HCT116 (cell line): ENCODE measurements at regions not wholly inside any gene's neighbourhood (a gene's known extent, or its start where the extent isn't known, plus 50 kb on each side); places are given as distances from the start of the nearest gene placed in this dataset.

ENCODE experiments used
- ATAC-seq: fragments of 200-7000 bp; cut with Tn5 transposase; 2 replicates; pipeline ENCODE4 v1.9.1; 2020; ENCODE audit warnings: mild to moderate bottlenecking, moderate library complexity
- BruUV-seq: library from RNA; stranded (reverse); fragments of 400-500 nt; replicated peaks from 2 replicates; lab custom pipeline; 2021; lab: Mats Ljungman, UMichigan
- CTCF ChIA-PET: fragments of 300-600 bp; sonication (Branson Sonifier 250); formaldehyde crosslinking; loops from one replicate; lab custom pipeline; 2021; ENCODE audit warnings: antibody characterized with exemption; lab: Charles Lee
- POLR2A ChIA-PET: fragments of 300-600, 350-600 bp; sonication (Branson Sonifier 250); formaldehyde crosslinking; loops from one replicate; lab custom pipeline; 2021; ENCODE audit warnings: antibody characterized with exemption; lab: Charles Lee
- RAD21 ChIA-PET, 2 experiments: fragments of 300-600 bp; sonication (Branson Sonifier 250); formaldehyde crosslinking; loops; one replicate each; lab custom pipeline; 2023; ENCODE audit warnings: low total read pairs in 2 of 2; ENCODE audit not compliant: uncharacterized antibody in 2 of 2, unreplicated experiment in 2 of 2, low non-redundant PET in 1 of 2; lab: Charles Lee
- DNase-seq: peaks from one replicate; pipeline ENCODE4 v3.0.0-alpha.2; 2010; ENCODE audit warnings: low read depth, low spot score
- H2AFZ ChIP-seq: fragments of 200-600 bp; shearing (Covaris generic), sonication (generic); 2 replicates; pipeline ENCODE4 v1.6.1; 2017; ENCODE audit warnings: low read depth, mixed run types, mixed read lengths, antibody characterized with exemption, low read length; ENCODE audit not compliant: poor library complexity, severe bottlenecking
- H3K27ac ChIP-seq: 2 replicates; pipeline ENCODE4 v1.5.1; 2012; ENCODE audit warnings: low read depth, low read length
- H3K27me3 ChIP-seq: fragments of 200-600 bp; sonication (generic); 2 replicates; pipeline ENCODE4 v1.6.1; 2016; ENCODE audit warnings: mixed run types, low read length, mixed read lengths; ENCODE audit not compliant: insufficient read depth
- H3K36me3 ChIP-seq, 2 experiments: fragments of 200-500 bp in 1 of 2; fragments of 200-600 bp in 1 of 2; sonication (Bioruptor generic) in 1 of 2; sonication (generic) in 1 of 2; 2 replicates each; pipeline versions ENCODE4 v1.5.1 to v1.6.1; 2014 to 2016; ENCODE audit warnings: low read length in 2 of 2, inconsistent platforms in 1 of 2, mixed read lengths in 1 of 2, mixed run types in 1 of 2; ENCODE audit not compliant: insufficient read depth in 2 of 2, control insufficient read depth in 1 of 2
- H3K4me1 ChIP-seq, 2 experiments: fragments of 200-600 bp in 1 of 2; sonication (generic) in 1 of 2; 2 replicates each; pipeline versions ENCODE4 v1.5.1 to v1.6.1; 2012 to 2017; ENCODE audit warnings: low read length in 2 of 2, inconsistent platforms in 1 of 2, mild to moderate bottlenecking in 1 of 2, mixed read lengths in 1 of 2, mixed run types in 1 of 2, moderate library complexity in 1 of 2; ENCODE audit not compliant: insufficient read depth in 2 of 2, control insufficient read depth in 1 of 2
- H3K4me2 ChIP-seq: fragments of 200-600 bp; sonication (generic); 2 replicates; pipeline ENCODE4 v1.6.1; 2017; ENCODE audit warnings: mixed run types, low read length, mixed read lengths
- H3K4me3 ChIP-seq, 2 experiments: fragments of 200-600 bp in 1 of 2; sonication (generic) in 1 of 2; replicated peaks in 1 of 2; 2 replicates each; pipeline ENCODE4 v1.5.1; 2011 to 2016; ENCODE audit warnings: low read length in 2 of 2, control low read depth in 1 of 2, low read depth in 1 of 2, mild to moderate bottlenecking in 1 of 2, mixed read lengths in 1 of 2, mixed run types in 1 of 2
- H3K79me2 ChIP-seq: fragments of 200-600 bp; sonication (generic); 2 replicates; pipeline ENCODE4 v1.6.1; 2017; ENCODE audit warnings: mild to moderate bottlenecking, mixed run types, low read length, moderate library complexity, mixed read lengths; ENCODE audit not compliant: insufficient read depth
- H3K9ac ChIP-seq: fragments of 200-600 bp; sonication (generic); 2 replicates; pipeline ENCODE4 v1.6.1; 2016; ENCODE audit warnings: low read length, mixed read lengths
- H3K9me2 ChIP-seq: fragments of 200-600 bp; sonication (generic), shearing (Covaris generic); 2 replicates; pipeline ENCODE4 v1.6.1; 2017; ENCODE audit warnings: mixed run types, mild to moderate bottlenecking, moderate library complexity; ENCODE audit not compliant: insufficient read depth
- H3K9me3 ChIP-seq, 2 experiments: fragments of 200-500 bp in 1 of 2; fragments of 200-600 bp in 1 of 2; sonication (Bioruptor generic) in 1 of 2; sonication (generic) in 1 of 2; 2 replicates each; pipeline ENCODE4 v1.6.1; 2014 to 2017; ENCODE audit warnings: low read length in 2 of 2, mixed read lengths in 2 of 2, inconsistent platforms in 1 of 2, low read depth in 1 of 2, mild to moderate bottlenecking in 1 of 2, mixed run types in 1 of 2, moderate library complexity in 1 of 2; ENCODE audit not compliant: control insufficient read depth in 1 of 2, insufficient read depth in 1 of 2
- H4K20me1 ChIP-seq: fragments of 200-600 bp; sonication (generic), shearing (Covaris generic); 2 replicates; pipeline ENCODE4 v1.6.1; 2017; ENCODE audit warnings: mixed run types, mild to moderate bottlenecking, moderate library complexity; ENCODE audit not compliant: insufficient read depth
- CTCF ChIP-seq, 3 experiments: fragments of 200-600 bp in 1 of 3; sonication (generic) in 1 of 3; IDR thresholded peaks in 2 of 3; conservative IDR thresholded peaks in 1 of 3; 2 replicates each; pipeline ENCODE4 v1.5.1; 2012 to 2017; ENCODE audit warnings: low read depth in 2 of 3, low read length in 2 of 3, antibody characterized with exemption in 1 of 3, borderline replicate concordance in 1 of 3, control low read depth in 1 of 3, mild to moderate bottlenecking in 1 of 3, mixed read lengths in 1 of 3, mixed run types in 1 of 3, moderate library complexity in 1 of 3; ENCODE audit not compliant: insufficient read depth in 1 of 3
- TCF7L2 ChIP-seq: IDR thresholded peaks from 2 replicates; pipeline ENCODE4 v1.7.0; 2011; ENCODE audit warnings: borderline replicate concordance, inconsistent platforms; ENCODE audit not compliant: insufficient read depth, insufficient read length; ENCODE audit errors: extremely low read depth
- ZFX ChIP-seq: fragments of 450-650 bp; IDR thresholded peaks from 2 replicates; pipeline ENCODE4 v1.6.1; 2017
- intact Hi-C: fragments of 100-400 bp; cut with micrococcal nuclease; formaldehyde crosslinking; loops from 2 replicates; pipeline ENCODE4 v1.10.0; 2022

- Histone ChIP-seq H3K36me3 (no peaks in the 10 kb centered on the region), H3K9ac (no peak overlapping the region), H3K27me3 (no peaks in the 10 kb centered on the region), H3K4me3 (no peak overlapping the region), H3K9me3 (no peaks in the 10 kb centered on the region), H3K9me2 (no peaks in the 10 kb centered on the region), H3K27ac (no peak overlapping the region), H4K20me1 (no peaks in the 10 kb centered on the region), H2AFZ (no peak overlapping the region), H3K4me2 (no peak overlapping the region), H3K79me2 (no peaks in the 10 kb centered on the region), H3K4me1 (no peaks in the 10 kb centered on the region)
- ATAC-seq (no peak), DNase-seq (no peak)
- intact Hi-C loops: loop anchor here (10.0 kb wide), 1 partner anchor 372 kb away; no protein-coding TSS in a partner anchor
- no peak for TF ChIP-seq TCF7L2
- ChIA-PET CTCF (no interaction called here), RAD21 (no interaction called here), POLR2A (no interaction called here)
- no TSS peak for BruUV-seq
Measured at GRCh38 chr12:45547132-45547531, 182.4 kb upstream of the ARID2 start.

- H3K4me3 ChIP-seq: no peak overlapping the region
- H3K27me3 ChIP-seq: no peaks in the 10 kb centered on the region
- no peak overlapping the region for H2AFZ ChIP-seq
- no peak overlapping the region for H3K4me2 ChIP-seq
- no peaks in the 10 kb centered on the region for H4K20me1 ChIP-seq
- intact Hi-C loops: loop anchor here (10.0 kb wide), 1 partner anchor 373 kb away; no protein-coding TSS in a partner anchor
- no peaks in the 10 kb centered on the region for H3K36me3 ChIP-seq
- no peak overlapping the region for H3K9ac ChIP-seq
- H3K79me2 ChIP-seq: no peaks in the 10 kb centered on the region
- CTCF ChIA-PET: no interaction called here
- POLR2A ChIA-PET: no interaction called here
- no peaks in the 10 kb centered on the region for H3K4me1 ChIP-seq
- H3K9me3 ChIP-seq: no peaks in the 10 kb centered on the region
- H3K27ac ChIP-seq: no peak overlapping the region
- BruUV-seq: no TSS peak
- 0 out of 2 replicates have a peak, but pooled peaks have one; percentile 45 for ATAC-seq
- no peak for DNase-seq
- TF ChIP-seq ZFX (no peak), CTCF (IDR thresholded peaks at IDR 0.05 in 2 of 3, conservative IDR thresholded peaks at IDR 0.05 in 1 of 3; ENCODE audit: borderline replicate concordance in 1 of 3, insufficient read depth in 1 of 3, low read depth in 2 of 3, low read length in 2 of 3) (0 out of 6 replicates have a peak, but pooled peaks of 1 of the 3 experiments have one; percentile 8)
- no peaks in the 10 kb centered on the region for H3K9me2 ChIP-seq
- RAD21 ChIA-PET: no interaction called here
Measured at GRCh38 chr12:45547822-45548221, 181.7 kb upstream of the ARID2 start.
